ENCODE measurements at regions not wholly inside any gene's neighbourhood (a gene's known extent, or its start where the extent isn't known, plus 50 kb on each side); places are given as distances from the start of the nearest gene placed in this dataset.

GRCh38 chr12:116675339-116676107 lies 62.3 kb downstream of the SPRING1 start:
- H2AFZ ChIP-seq, result no peak overlapping the region
- H3K4me1 ChIP-seq (ENCODE audit: insufficient read depth), result no peaks in the 10 kb centered on the region
- WGBS (ENCODE audit: low lambda C conversion rate, missing lambda C conversion rate), result 52% methylated on average over 18 of the region's 18 CpGs
- no peaks in the 10 kb centered on the region for H3K9me3 ChIP-seq (ENCODE audit: low read depth)
- no peak for DNase-seq (ENCODE audit: low spot score)
- no peak overlapping the region for H3K4me3 ChIP-seq
- H3K36me3 ChIP-seq (replicated peaks; ENCODE audit: insufficient read depth, low read depth), result no peaks in the 10 kb centered on the region
- H3K27me3 ChIP-seq, result no peaks in the 10 kb centered on the region
- no peak overlapping the region for H3K27ac ChIP-seq
- H3K9me2 ChIP-seq (replicated peaks; ENCODE audit: insufficient read depth), result no peaks in the 10 kb centered on the region
- no peaks in the 10 kb centered on the region for H3K79me2 ChIP-seq
- no peak for TF ChIP-seq EZH2phosphoT487 (IDR thresholded peaks at IDR 0.05; ENCODE audit: low read depth, severe bottlenecking, unreplicated experiment)
- TF ChIP-seq EZH2 (IDR thresholded peaks at IDR 0.05; ENCODE audit: borderline replicate concordance), result no peak
- no peak for TF ChIP-seq CTCF (IDR thresholded peaks at IDR 0.05; ENCODE audit: poor library complexity)
- H4K20me1 ChIP-seq (ENCODE audit: insufficient read depth, poor library complexity, severe bottlenecking), result no peaks in the 10 kb centered on the region
- H3K4me2 ChIP-seq, result no peak overlapping the region

- H3K27ac ChIP-seq, result no peak overlapping the region
- no peak overlapping the region for H3K4me2 ChIP-seq
- no peaks in the 10 kb centered on the region for H3K27me3 ChIP-seq
- TF ChIP-seq EZH2phosphoT487 (IDR thresholded peaks at IDR 0.05; ENCODE audit: low read depth, severe bottlenecking, unreplicated experiment) (no peak), EZH2 (IDR thresholded peaks at IDR 0.05; ENCODE audit: borderline replicate concordance) (no peak), CTCF (IDR thresholded peaks at IDR 0.05; ENCODE audit: poor library complexity) (no peak)
- no peak overlapping the region for H2AFZ ChIP-seq
- H4K20me1 ChIP-seq (ENCODE audit: insufficient read depth, poor library complexity, severe bottlenecking), result no peaks in the 10 kb centered on the region
- no peaks in the 10 kb centered on the region for H3K36me3 ChIP-seq (replicated peaks; ENCODE audit: insufficient read depth, low read depth)
- WGBS (ENCODE audit: low lambda C conversion rate, missing lambda C conversion rate), result 95% methylated on average over 5 of the region's 5 CpGs
- H3K79me2 ChIP-seq, result no peaks in the 10 kb centered on the region
- no peaks in the 10 kb centered on the region for H3K9me3 ChIP-seq (ENCODE audit: low read depth)
- H3K9me2 ChIP-seq (replicated peaks; ENCODE audit: insufficient read depth), result no peaks in the 10 kb centered on the region
- no peak for DNase-seq (ENCODE audit: low spot score)
- H3K4me1 ChIP-seq (ENCODE audit: insufficient read depth), result no peaks in the 10 kb centered on the region
- H3K4me3 ChIP-seq, result no peak overlapping the region
Observed at GRCh38 chr12:116674643-116675183, 63.2 kb downstream of the SPRING1 start.

- Histone ChIP-seq H4K20me1 (ENCODE audit: insufficient read depth, poor library complexity, severe bottlenecking) (no peaks in the 10 kb centered on the region), H3K36me3 (replicated peaks; ENCODE audit: insufficient read depth, low read depth) (no peaks in the 10 kb centered on the region), H3K27me3 (no peaks in the 10 kb centered on the region), H3K79me2 (no peaks in the 10 kb centered on the region), H3K4me2 (no peak overlapping the region), H3K4me3 (no peak overlapping the region), H2AFZ (no peak overlapping the region), H3K27ac (no peak overlapping the region), H3K9me3 (ENCODE audit: low read depth) (no peaks in the 10 kb centered on the region), H3K4me1 (ENCODE audit: insufficient read depth) (no peaks in the 10 kb centered on the region), H3K9me2 (replicated peaks; ENCODE audit: insufficient read depth) (no peaks in the 10 kb centered on the region)
- no peak for TF ChIP-seq EZH2 (IDR thresholded peaks at IDR 0.05; ENCODE audit: borderline replicate concordance)
- no peak for TF ChIP-seq CTCF (IDR thresholded peaks at IDR 0.05; ENCODE audit: poor library complexity)
- TF ChIP-seq EZH2phosphoT487 (IDR thresholded peaks at IDR 0.05; ENCODE audit: low read depth, severe bottlenecking, unreplicated experiment), result no peak
- DNase-seq (ENCODE audit: low spot score), result no peak
- 84% methylated on average over 8 of the region's 8 CpGs for WGBS (ENCODE audit: low lambda C conversion rate, missing lambda C conversion rate)
Observed at GRCh38 chr12:116673681-116674111, 64.2 kb downstream of the SPRING1 start.

Measured in hepatocyte (in vitro differentiated cells).